ENCODE measurements at regions not wholly inside any gene's neighbourhood (a gene's known extent, or its start where the extent isn't known, plus 50 kb on each side); places are given as distances from the start of the nearest gene placed in this dataset.

- no peak for DNase-seq
- TF ChIP-seq POLR2A (IDR thresholded peaks at IDR 0.05) (no peak), CTCF (IDR thresholded peaks at IDR 0.05) (no peak)
- Histone ChIP-seq H3K9me3 (no peaks in the 10 kb centered on the region), H3K4me3 (no peak overlapping the region), H3K36me3 (no peaks in the 10 kb centered on the region), H3K4me1 (no peaks in the 10 kb centered on the region), H3K27me3 (no peaks in the 10 kb centered on the region), H3K27ac (no peak overlapping the region)
- intact Hi-C loops (cut with DNase I; ENCODE audit: low total_unique reads) = no loop called here
Measured at GRCh38 chr18:71784777-71785176, 759.4 kb downstream of the CBLN2 start.

- intact Hi-C loops (cut with DNase I; ENCODE audit: low total_unique reads) = no loop called here
- no peak for DNase-seq
- TF ChIP-seq CTCF (IDR thresholded peaks at IDR 0.05) = no peak
- no peak for TF ChIP-seq POLR2A (IDR thresholded peaks at IDR 0.05)
- Histone ChIP-seq H3K27me3 (no peaks in the 10 kb centered on the region), H3K36me3 (no peaks in the 10 kb centered on the region), H3K27ac (no peak overlapping the region), H3K4me3 (no peak overlapping the region), H3K9me3 (no peaks in the 10 kb centered on the region), H3K4me1 (no peaks in the 10 kb centered on the region)
Measured at GRCh38 chr18:71760541-71760940, 783.6 kb downstream of the CBLN2 start.

- H3K4me3 ChIP-seq = no peak overlapping the region
- no peak for TF ChIP-seq CTCF (IDR thresholded peaks at IDR 0.05)
- TF ChIP-seq POLR2A (IDR thresholded peaks at IDR 0.05) = no peak
- intact Hi-C loops (cut with DNase I; ENCODE audit: low total_unique reads) = no loop called here
- no peaks in the 10 kb centered on the region for H3K9me3 ChIP-seq
- no peaks in the 10 kb centered on the region for H3K27me3 ChIP-seq
- H3K27ac ChIP-seq = no peak overlapping the region
- no peaks in the 10 kb centered on the region for H3K36me3 ChIP-seq
- DNase-seq = no peak
- no peaks in the 10 kb centered on the region for H3K4me1 ChIP-seq
Measured at GRCh38 chr18:71754246-71754645, 789.9 kb downstream of the CBLN2 start.

GRCh38 chr18:71743634-71744033 lies 800.5 kb downstream of the CBLN2 start:
- intact Hi-C loops (cut with DNase I; ENCODE audit: low total_unique reads) = no loop called here
- no peak for TF ChIP-seq CTCF (IDR thresholded peaks at IDR 0.05)
- no peak for TF ChIP-seq POLR2A (IDR thresholded peaks at IDR 0.05)
- Histone ChIP-seq H3K4me3 (no peak overlapping the region), H3K27me3 (no peaks in the 10 kb centered on the region), H3K9me3 (no peaks in the 10 kb centered on the region), H3K27ac (no peak overlapping the region), H3K36me3 (no peaks in the 10 kb centered on the region), H3K4me1 (no peaks in the 10 kb centered on the region)
- no peak for DNase-seq

- Histone ChIP-seq H3K27ac (no peak overlapping the region), H3K9me3 (no peaks in the 10 kb centered on the region), H3K4me3 (no peak overlapping the region), H3K4me1 (no peaks in the 10 kb centered on the region), H3K27me3 (no peaks in the 10 kb centered on the region), H3K36me3 (no peaks in the 10 kb centered on the region)
- no peak for DNase-seq
- TF ChIP-seq CTCF (IDR thresholded peaks at IDR 0.05) (no peak), POLR2A (IDR thresholded peaks at IDR 0.05) (no peak)
- intact Hi-C loops (cut with DNase I; ENCODE audit: low total_unique reads) = no loop called here
Measured at GRCh38 chr18:71729611-71730010, 814.5 kb downstream of the CBLN2 start.

Data from uterus (tissue), 3 donors.